GM12873 (cell line): ENCODE measurements at regions not wholly inside any gene's neighbourhood (a gene's known extent, or its start where the extent isn't known, plus 50 kb on each side); places are given as distances from the start of the nearest gene placed in this dataset.

Experiments
- CTCF ChIP-seq: IDR thresholded peaks from 2 replicates; pipeline ENCODE4 v1.5.1; 2012; ENCODE audit warnings: low read depth, mild to moderate bottlenecking, moderate library complexity, low read length, control low read depth; ENCODE audit not compliant: insufficient read depth; ENCODE audit errors: missing control alignments

GRCh38 chr2:153100151-153100550, 378.4 kb downstream of the RPRM start:
- TF ChIP-seq CTCF: no peak

- no peak for TF ChIP-seq CTCF
Observed at GRCh38 chr2:153098073-153098472, 379.7 kb downstream of the ARL6IP6 start.

GRCh38 chr2:153096272-153096671, 377.9 kb downstream of the ARL6IP6 start:
- no peak for TF ChIP-seq CTCF

- TF ChIP-seq CTCF: no peak
Observed at GRCh38 chr2:153091344-153091743, 372.9 kb downstream of the ARL6IP6 start.

GRCh38 chr2:153079315-153079714, 360.9 kb downstream of the ARL6IP6 start:
- TF ChIP-seq CTCF: no peak

GRCh38 chr2:153077311-153077710, 358.9 kb downstream of the ARL6IP6 start:
- no peak for TF ChIP-seq CTCF

GRCh38 chr2:153074207-153074606, 355.8 kb downstream of the ARL6IP6 start:
- no peak for TF ChIP-seq CTCF
